CD14-positive monocyte (primary cell): ENCODE measurements at regions not wholly inside any gene's neighbourhood (a gene's known extent, or its start where the extent isn't known, plus 50 kb on each side); places are given as distances from the start of the nearest gene placed in this dataset.

Experiments
- DNase-seq, 3 donors: peaks; one replicate each; pipeline ENCODE4 v3.0.0-alpha.2; 2011 to 2022
- H2AFZ ChIP-seq: 2 replicates; pipeline ENCODE4 v1.6.0; 2012; ENCODE audit warnings: mild to moderate bottlenecking, low read depth, low read length, inconsistent platforms; ENCODE audit not compliant: insufficient read depth, poor library complexity, severe bottlenecking
- H3K27ac ChIP-seq, 2 donors: 1 replicate in 1 of 2; 2 replicates in 1 of 2; pipeline ENCODE4 v1.5.1; 2012 to 2013; ENCODE audit warnings: low read length in 2 of 2, control low read depth in 1 of 2, inconsistent platforms in 1 of 2, low read depth in 1 of 2, mild to moderate bottlenecking in 1 of 2
- H3K27me3 ChIP-seq, 2 donors: one replicate each; pipeline versions ENCODE4 v1.6.0 to v1.6.1; 2011 to 2013; ENCODE audit warnings: low read length in 2 of 2; ENCODE audit not compliant: control insufficient read depth in 2 of 2, insufficient read depth in 2 of 2
- H3K36me3 ChIP-seq, 2 donors: replicated peaks in 1 of 2; 1 replicate in 1 of 2; 2 replicates in 1 of 2; pipeline versions ENCODE4 v1.5.1 to v1.6.1; 2012 to 2013; ENCODE audit warnings: low read length in 2 of 2, control low read depth in 1 of 2, inconsistent platforms in 1 of 2, mild to moderate bottlenecking in 1 of 2; ENCODE audit not compliant: insufficient read depth in 2 of 2, control insufficient read depth in 1 of 2
- H3K4me1 ChIP-seq, 2 donors: 1 replicate in 1 of 2; 2 replicates in 1 of 2; pipeline versions ENCODE4 v1.5.1 to v1.6.1; 2012 to 2013; ENCODE audit warnings: low read length in 2 of 2, control low read depth in 1 of 2, inconsistent platforms in 1 of 2, mild to moderate bottlenecking in 1 of 2, moderate library complexity in 1 of 2; ENCODE audit not compliant: insufficient read depth in 2 of 2, control insufficient read depth in 1 of 2
- H3K4me2 ChIP-seq: replicated peaks from 2 replicates; pipeline ENCODE3; 2012; ENCODE audit warnings: low read length, moderate library complexity, mild to moderate bottlenecking; ENCODE audit not compliant: poor library complexity, severe bottlenecking; ENCODE audit errors: extremely low read depth
- H3K4me3 ChIP-seq, 3 experiments: fragments of 200-600 bp in 1 of 3; sonication (generic) in 1 of 3; replicated peaks in 1 of 3; 1 replicate in 2 of 3; 2 replicates in 1 of 3; pipeline ENCODE4 v1.5.1; 2011 to 2013; ENCODE audit warnings: low read length in 3 of 3, mild to moderate bottlenecking in 3 of 3, control low read depth in 2 of 3, low read depth in 2 of 3, inconsistent platforms in 1 of 3, moderate library complexity in 1 of 3
- H3K79me2 ChIP-seq: 2 replicates; pipeline ENCODE4 v1.6.0; 2012; ENCODE audit warnings: mild to moderate bottlenecking, control low read depth, inconsistent platforms, low read length, moderate library complexity; ENCODE audit not compliant: insufficient read depth
- H3K9ac ChIP-seq: 2 replicates; pipeline ENCODE4 v1.6.0; 2017; ENCODE audit warnings: low read length, mild to moderate bottlenecking; ENCODE audit not compliant: insufficient read depth, poor library complexity, severe bottlenecking
- H3K9me3 ChIP-seq, 2 donors: replicated peaks in 1 of 2; 1 replicate in 1 of 2; 2 replicates in 1 of 2; pipeline versions ENCODE4 v1.5.1 to v1.6.1; 2012 to 2013; ENCODE audit warnings: low read length in 2 of 2, control low read depth in 1 of 2; ENCODE audit not compliant: control insufficient read depth in 1 of 2, insufficient read depth in 1 of 2
- H4K20me1 ChIP-seq: 2 replicates; pipeline ENCODE4 v1.6.0; 2012; ENCODE audit warnings: mild to moderate bottlenecking, low read length, control low read depth, moderate library complexity; ENCODE audit not compliant: insufficient read depth
- H3K27ac Mint-ChIP-seq, 7 donors: one replicate each; pipeline ENCODE4 v1.8.0; 2020; ENCODE audit warnings: mild to moderate bottlenecking in 7 of 7, mixed read lengths in 7 of 7, moderate library complexity in 6 of 7, inconsistent platforms in 2 of 7
- H3K27me3 Mint-ChIP-seq, 3 donors: one replicate each; pipeline ENCODE4 v1.8.0; 2021 to 2022; ENCODE audit warnings: low read depth in 3 of 3, mild to moderate bottlenecking in 3 of 3, mixed read lengths in 3 of 3, moderate library complexity in 3 of 3, inconsistent platforms in 1 of 3
- H3K36me3 Mint-ChIP-seq, 2 donors: one replicate each; pipeline ENCODE4 v1.8.0; 2020; ENCODE audit warnings: mixed read lengths in 2 of 2, inconsistent platforms in 1 of 2, mild to moderate bottlenecking in 1 of 2
- H3K4me1 Mint-ChIP-seq: one replicate; pipeline ENCODE4 v1.8.0; 2020; ENCODE audit warnings: mild to moderate bottlenecking, mixed read lengths
- H3K4me3 Mint-ChIP-seq, 2 donors: one replicate each; pipeline ENCODE4 v1.8.0; 2020; ENCODE audit warnings: mild to moderate bottlenecking in 2 of 2, mixed read lengths in 2 of 2, moderate library complexity in 1 of 2
- H3K9me3 Mint-ChIP-seq, 7 donors: one replicate each; pipeline ENCODE4 v1.8.0; 2020 to 2022; ENCODE audit warnings: mixed read lengths in 7 of 7, mild to moderate bottlenecking in 6 of 7, moderate library complexity in 6 of 7, inconsistent platforms in 2 of 7
- WGBS: methylation state at CpG from one replicate; pipeline ENCODE4 v1.1.5; 2013; ENCODE audit warnings: missing lambda C conversion rate; ENCODE audit not compliant: insufficient coverage; 5-methylcytosine and 5-hydroxymethylcytosine counted together
- intact Hi-C, 2 donors: fragments of 100-400 bp; cut with micrococcal nuclease; formaldehyde crosslinking; loops; one replicate each; pipeline versions ENCODE4 v1.15.0 to v1.15.1; 2023
- TF ChIP-seq, protein P1 (sequence below): fragments of 200-600 bp; IDR thresholded peaks from one replicate; pipeline ENCODE4 v1.8.0; 2022; ENCODE audit warnings: antibody characterized with exemption, mild to moderate bottlenecking

DNA sequence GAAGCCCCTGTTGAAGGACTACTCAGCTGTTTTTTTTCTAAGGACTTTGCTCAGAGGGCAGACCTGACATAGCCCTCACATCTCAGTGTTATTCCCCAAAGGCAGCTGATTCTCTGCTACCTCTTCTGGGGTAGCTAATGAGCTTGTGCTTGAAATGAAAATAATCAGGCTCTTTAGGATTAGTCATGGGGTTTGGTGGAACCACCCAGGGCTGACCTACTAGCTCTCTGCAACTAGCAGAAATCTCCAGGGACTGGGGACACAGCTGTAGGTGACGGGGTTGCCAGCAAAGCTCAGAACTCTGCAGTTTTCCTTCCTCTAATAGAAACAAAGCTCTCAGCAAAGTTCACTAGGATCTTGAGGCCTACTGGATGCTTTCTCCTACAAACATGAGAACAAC is 106.4 kb upstream of the BCL9 start:
- Histone ChIP-seq H3K9me3 (no peaks in the 10 kb centered on the region), H3K4me1 (no peaks in the 10 kb centered on the region), H3K79me2 (no peaks in the 10 kb centered on the region), H3K4me3 (no peak overlapping the region), H3K36me3 (no peaks in the 10 kb centered on the region), H3K27me3 (no peaks in the 10 kb centered on the region), H3K4me2 (no peak overlapping the region), H3K9ac (no peak overlapping the region), H2AFZ (no peak overlapping the region), H4K20me1 (no peaks in the 10 kb centered on the region), H3K27ac (no peak overlapping the region)
- no CpG with 5 or more reads among the region's 1 CpG for WGBS
- H3K4me3 Mint-ChIP-seq = no peak overlapping the region
- no peaks in the 10 kb centered on the region for H3K36me3 Mint-ChIP-seq
- H3K4me1 Mint-ChIP-seq = no peaks in the 10 kb centered on the region
- H3K27me3 Mint-ChIP-seq = peaks cover 0 to 2% (median 0%) of the 10 kb centered on the region in 3 donors
- no peak overlapping the region for H3K27ac Mint-ChIP-seq
- intact Hi-C loops = no loop called here
- H3K9me3 Mint-ChIP-seq = peaks cover 0 to 6% (median 2%) of the 10 kb centered on the region in 7 donors
- TF ChIP-seq, protein P1, sequence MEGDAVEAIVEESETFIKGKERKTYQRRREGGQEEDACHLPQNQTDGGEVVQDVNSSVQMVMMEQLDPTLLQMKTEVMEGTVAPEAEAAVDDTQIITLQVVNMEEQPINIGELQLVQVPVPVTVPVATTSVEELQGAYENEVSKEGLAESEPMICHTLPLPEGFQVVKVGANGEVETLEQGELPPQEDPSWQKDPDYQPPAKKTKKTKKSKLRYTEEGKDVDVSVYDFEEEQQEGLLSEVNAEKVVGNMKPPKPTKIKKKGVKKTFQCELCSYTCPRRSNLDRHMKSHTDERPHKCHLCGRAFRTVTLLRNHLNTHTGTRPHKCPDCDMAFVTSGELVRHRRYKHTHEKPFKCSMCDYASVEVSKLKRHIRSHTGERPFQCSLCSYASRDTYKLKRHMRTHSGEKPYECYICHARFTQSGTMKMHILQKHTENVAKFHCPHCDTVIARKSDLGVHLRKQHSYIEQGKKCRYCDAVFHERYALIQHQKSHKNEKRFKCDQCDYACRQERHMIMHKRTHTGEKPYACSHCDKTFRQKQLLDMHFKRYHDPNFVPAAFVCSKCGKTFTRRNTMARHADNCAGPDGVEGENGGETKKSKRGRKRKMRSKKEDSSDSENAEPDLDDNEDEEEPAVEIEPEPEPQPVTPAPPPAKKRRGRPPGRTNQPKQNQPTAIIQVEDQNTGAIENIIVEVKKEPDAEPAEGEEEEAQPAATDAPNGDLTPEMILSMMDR = no peak
- no peak for DNase-seq

DNA sequence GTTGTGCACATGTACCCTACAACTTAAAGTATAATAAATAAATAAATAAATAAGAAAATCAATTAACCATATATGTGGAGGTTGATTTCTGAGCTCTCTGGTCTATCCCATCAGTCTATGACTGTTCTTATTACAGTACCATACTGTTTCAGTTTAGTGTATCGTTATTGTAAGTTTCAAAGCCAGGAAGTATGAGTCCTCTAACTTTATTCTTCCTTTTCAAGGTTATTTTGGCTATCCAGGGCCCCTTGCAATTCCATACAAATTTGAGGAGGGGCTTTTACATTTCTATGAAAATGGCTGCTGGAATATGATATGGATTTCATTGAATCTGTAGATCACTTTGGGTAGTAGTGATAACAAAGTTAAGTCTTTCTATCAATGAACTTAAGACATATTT is 96.9 kb upstream of the BCL9 start:
- no peak for DNase-seq
- H3K4me1 ChIP-seq = no peaks in the 10 kb centered on the region
- H3K27ac Mint-ChIP-seq = no peak overlapping the region
- H3K4me3 Mint-ChIP-seq = no peak overlapping the region
- no peaks in the 10 kb centered on the region for H3K36me3 ChIP-seq
- no peak overlapping the region for H3K4me3 ChIP-seq
- H3K27me3 Mint-ChIP-seq = peaks cover 0 to 3% (median 0%) of the 10 kb centered on the region in 3 donors
- no peak overlapping the region for H2AFZ ChIP-seq
- H3K79me2 ChIP-seq = no peaks in the 10 kb centered on the region
- WGBS = no CpG with 5 or more reads among the region's 1 CpG
- H3K9me3 ChIP-seq = peaks cover 14 to 22% of the 10 kb centered on the region in 2 donors
- TF ChIP-seq, protein P1 = no peak
- no peak overlapping the region for H3K4me2 ChIP-seq
- intact Hi-C loops = no loop called here
- H3K9ac ChIP-seq = no peak overlapping the region
- no peaks in the 10 kb centered on the region for H3K36me3 Mint-ChIP-seq
- H3K27ac ChIP-seq = no peak overlapping the region
- peaks cover 12 to 41% (median 34%) of the 10 kb centered on the region in 7 donors for H3K9me3 Mint-ChIP-seq
- H4K20me1 ChIP-seq = no peaks in the 10 kb centered on the region
- no peaks in the 10 kb centered on the region for H3K27me3 ChIP-seq
- no peaks in the 10 kb centered on the region for H3K4me1 Mint-ChIP-seq
